HG03342 (cell line): ENCODE measurements at regions not wholly inside any gene's neighbourhood (a gene's known extent, or its start where the extent isn't known, plus 50 kb on each side); places are given as distances from the start of the nearest gene placed in this dataset.

ENCODE experiments used
- ATAC-seq: cut with Tn5 transposase; IDR thresholded peaks from one replicate; pipeline ENCODE4 v1.9.1; 2021; ENCODE audit warnings: mild to moderate bottlenecking, moderate library complexity; ENCODE audit not compliant: unreplicated experiment

DNA sequence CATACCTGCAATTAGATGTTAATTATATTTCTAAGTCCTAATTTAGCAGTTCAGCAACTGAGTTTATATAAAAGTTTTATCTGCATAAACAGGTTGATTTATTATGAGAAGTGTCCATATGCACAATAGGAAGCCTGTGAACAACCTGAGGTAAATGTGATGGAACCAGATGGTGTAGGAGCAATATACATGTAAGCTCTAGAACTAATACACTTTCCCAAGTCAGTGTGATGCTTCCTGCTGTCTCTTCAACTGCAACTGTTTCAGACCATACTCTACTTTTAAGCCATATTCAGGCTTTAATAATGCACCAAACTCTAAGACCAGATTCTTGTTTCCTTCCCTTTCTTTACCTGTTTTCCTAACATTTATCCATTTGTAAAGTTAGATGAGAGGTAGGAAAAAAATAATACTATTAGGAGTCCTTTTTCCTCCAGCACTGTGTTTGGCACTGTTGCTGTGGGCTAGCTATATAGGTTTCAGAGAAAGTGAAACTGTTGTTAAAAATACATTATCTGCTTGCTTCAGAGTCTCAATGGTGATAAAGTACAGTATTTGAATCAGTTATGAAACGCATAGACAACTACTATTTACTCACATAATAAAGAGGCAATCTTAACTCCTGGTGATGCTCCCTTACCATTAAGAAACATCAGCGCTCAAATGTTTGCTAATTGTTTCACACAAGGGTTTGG is 1009.3 kb downstream of the GRIK2 start:
- ATAC-seq = no peak

DNA sequence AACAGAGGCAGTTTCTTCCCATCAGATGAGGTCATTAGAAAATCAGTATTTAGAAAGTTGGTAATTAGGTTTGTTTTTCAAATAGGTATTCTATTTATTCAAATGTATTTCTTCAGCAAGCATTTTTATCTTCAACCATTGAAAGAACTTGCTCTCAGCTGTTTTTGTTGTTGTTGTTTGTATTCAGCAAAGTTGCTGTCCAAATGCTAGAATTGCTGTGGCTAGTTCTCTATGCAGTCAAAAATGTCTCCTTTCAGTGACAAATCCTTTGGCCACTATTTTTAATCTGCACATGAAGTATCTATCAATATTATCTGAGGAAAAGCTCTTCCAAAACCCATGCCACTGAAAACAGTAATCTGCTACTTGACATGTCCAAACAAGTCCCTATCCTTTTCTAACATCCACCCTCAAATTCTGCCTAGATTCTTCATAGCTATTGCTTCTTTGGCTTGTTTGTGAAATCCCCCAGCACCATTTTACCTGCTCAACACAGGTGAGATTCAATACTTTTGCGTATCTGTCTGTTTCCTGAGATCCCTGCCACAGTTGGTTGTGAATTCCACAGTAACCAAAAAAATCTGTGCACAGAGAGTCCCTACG is 1005.4 kb downstream of the GRIK2 start:
- ATAC-seq = no peak

DNA sequence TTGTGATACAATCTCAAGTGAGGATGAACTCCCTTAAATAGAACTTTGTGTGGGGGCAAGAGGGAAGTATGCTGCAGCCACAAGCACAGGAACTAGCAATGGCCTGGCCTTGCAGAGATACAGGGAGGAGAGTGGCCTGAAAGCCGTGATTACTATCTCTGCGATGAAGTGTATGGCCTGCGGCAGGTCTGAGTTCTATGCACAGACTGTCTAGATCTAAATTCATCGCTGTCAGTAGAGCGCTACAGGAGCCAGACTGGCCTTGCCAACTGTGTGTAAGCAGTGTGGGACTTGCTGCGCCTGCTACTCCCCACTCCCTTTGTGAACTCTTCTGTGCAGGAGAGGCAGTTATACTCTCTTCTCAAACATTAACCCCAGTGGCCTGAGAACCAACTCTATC is 997.0 kb downstream of the GRIK2 start:
- no peak for ATAC-seq

DNA sequence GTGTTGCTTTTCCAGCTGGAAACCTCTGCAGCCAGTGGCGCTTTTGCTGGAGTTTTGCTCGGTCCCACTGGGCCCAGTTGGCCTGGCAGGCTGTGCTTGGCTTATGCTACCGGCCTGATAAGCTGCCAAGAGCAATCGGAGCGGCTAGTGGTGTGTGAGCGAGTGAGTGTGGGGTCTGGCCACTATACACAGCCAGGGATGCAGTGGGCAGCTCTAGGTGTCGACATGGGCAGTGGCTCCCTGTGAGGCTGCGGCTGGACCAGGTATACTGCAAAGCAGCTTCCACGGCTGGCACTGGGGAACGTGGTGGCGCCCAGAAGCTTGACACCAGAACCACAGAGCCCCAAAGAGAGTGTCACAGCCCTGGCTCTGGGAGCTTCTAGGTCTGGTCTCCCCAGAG is 996.5 kb downstream of the GRIK2 start:
- no peak for ATAC-seq

DNA sequence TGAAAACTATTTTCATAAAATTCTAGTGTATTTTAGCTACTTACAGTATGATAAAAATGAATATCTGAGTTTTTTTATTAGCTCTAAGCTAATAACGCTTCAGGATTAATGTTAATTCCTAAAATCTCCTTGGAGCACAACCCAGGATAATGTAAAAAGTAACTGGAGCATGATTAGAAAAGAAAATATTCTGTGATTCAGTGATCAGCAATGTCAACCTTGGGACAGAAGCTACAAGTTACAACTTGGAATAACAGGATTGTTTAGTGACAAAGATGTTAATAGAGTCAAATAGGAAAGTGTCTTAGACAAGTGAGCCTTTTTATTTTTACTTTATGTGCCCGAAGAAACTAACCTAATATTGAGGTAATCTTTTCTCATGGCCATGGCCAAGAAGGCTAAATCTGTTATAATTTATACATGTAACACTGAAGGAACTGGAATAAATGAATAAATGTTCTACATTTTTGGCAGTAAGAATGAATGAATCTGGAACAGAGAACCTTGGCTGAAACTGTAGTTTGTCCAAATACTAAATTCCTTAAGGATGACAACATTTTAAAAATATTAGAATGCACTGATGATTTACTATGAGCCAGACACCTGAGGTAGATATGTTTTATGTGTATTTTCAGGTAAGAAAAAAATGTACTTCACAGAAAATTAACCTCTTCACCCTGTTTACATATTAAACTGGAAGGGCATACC is 994.0 kb downstream of the GRIK2 start:
- ATAC-seq = no peak

DNA sequence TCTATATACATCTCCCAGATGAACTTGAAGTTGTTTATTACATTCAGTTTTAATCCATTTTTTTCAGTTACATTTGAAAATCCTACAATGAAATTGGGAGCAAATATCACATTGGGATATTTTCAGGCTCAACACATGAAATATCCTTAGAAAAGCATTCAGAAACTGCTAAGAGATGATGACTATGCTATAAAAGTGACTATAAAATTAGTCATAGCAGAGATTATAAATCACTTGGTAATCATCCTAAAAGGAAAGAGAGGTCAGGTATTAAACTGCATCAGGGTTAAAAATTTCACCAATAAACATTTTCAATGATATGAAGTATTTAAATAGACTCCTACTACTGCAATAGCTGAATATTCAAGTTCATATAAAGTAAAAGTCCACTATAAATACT is 987.7 kb downstream of the GRIK2 start:
- no peak for ATAC-seq

DNA sequence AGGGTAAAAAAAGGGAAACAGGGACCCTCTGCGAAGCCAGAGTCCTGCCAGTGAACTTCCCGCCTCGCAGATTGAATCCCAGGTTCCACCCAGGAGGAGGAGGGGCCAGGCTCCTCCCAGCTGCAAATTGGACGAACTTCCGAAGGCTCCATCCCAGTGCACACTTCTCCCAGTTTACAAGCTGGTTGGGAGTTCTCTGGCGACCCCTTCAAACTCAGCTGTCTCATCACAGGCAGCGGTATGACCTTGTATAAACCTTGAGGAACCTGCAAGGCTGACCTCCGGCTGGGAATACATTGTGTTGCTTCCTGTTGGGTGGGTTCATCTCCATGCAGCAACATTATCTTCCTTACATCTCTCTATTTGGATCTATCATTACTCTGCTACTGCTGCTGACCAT is 962.7 kb downstream of the GRIK2 start:
- ATAC-seq = no peak

DNA sequence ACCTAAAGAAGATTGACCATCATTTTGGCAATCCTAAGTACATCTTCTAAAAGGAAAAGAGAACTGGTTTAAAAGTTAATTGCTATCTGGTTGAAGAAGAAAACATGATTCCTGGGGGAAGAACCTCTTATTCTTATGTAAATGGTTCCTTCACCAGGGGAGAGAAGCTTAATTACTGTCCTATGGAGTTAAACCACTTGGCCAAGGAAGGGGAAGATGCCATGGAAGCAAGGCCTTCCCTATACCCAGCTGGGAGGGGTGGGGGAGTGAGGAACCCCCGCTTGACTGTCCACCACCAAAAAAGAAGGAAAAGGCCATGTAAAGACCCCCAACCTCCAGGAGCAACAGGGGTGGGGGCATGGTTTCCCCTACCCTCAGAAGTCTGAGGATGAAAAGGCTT is 962.1 kb downstream of the GRIK2 start:
- ATAC-seq = no peak

DNA sequence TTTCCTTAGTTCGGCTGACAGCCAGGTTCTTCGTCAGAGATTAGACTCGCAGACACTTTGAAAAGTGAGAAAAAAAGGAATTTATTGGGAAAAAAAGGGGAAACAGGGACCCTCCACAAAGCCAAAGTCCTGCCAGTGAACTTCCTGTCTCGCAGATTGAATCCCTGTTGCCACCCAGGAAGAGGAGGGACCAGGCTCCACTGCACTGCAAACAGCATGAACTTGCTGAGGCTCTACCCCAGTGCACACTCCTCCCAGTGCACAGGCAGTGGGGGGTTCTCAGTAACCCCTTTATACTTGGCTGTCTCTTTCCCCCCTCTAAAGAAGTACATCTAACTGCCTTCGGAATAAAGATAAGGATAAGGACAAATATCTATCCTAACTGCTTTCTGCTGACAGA is 959.0 kb downstream of the GRIK2 start:
- no peak for ATAC-seq

DNA sequence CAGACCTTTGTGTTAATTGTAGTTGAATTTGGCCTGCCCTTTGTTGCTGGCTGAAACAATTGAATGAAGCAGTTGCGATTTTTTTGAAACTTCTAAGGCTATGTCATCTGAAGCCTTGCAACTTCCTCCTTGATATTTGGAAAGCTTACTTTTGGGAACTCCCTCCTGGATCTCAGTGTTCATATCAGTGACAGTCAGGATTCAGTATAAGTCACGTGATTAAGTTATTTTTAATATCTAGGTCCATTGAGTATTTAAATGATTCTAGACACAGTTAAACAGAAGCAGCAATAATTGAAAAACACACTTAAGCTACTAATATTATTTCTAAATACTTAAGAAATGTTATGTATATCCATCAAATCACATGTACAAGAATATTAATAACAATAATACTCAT is 951.3 kb downstream of the GRIK2 start:
- no peak for ATAC-seq

DNA sequence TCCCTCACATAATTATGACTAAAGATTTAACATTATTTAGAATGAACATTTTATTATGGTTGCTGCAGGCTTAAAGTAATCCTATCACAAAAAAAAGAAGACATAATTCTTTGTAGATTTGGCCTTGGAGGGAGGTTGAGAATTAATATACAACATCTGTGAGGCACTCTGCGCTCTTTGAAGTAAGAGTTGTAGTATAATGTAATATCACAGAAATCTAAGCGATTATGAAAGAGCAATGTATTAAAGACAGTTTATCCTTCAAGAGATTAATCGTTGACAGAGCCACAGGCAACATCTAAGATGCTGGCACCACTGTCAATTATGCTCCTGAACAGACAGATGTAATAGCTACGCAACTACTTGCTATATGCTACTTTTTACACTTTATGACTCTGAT is 946.8 kb downstream of the GRIK2 start:
- no peak for ATAC-seq

DNA sequence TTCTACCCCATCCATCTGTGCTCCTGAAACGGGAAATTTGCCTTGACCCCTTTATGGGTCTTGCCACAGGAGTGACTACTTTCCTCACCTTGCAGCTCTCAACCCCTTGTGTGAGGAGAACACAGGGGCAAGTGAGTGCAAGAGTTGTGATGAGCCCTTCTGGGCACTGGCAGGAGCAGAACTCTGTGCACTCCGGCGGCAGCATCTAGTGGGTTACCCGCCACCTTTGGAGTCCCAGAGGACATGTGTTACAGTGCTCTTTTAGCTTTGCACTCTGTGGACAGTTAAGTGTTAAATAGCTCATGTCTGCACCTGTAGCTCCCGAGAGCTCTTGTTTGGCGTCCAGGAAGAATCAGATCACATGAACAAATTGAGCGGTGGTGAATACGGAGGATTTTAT is 940.2 kb downstream of the GRIK2 start:
- ATAC-seq = no peak

DNA sequence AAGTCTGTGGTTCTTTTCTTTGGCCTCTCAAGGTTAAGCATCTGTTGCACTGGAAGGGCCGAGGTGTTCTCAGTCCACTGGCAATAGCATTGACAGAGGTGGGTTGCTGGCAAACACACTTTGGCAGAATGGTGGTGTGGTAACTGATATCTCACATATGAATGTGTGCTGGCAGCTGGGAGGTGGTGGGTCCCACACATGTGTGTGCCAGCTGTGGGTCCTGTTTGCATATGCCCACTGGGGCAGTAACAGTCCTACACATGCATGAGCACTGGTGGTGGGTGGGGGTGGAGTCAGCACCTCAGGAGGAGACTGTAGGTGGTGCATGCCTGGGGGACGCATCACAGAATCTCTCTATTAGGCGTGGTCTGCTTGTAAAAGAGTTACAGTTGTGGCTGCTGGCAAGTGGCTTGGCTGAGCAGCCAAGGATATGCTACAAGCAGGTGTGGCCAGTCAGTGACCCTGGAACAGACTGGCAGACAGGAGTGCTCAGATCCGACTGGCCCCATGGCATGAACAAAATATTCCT is 934.3 kb downstream of the GRIK2 start:
- no peak for ATAC-seq

DNA sequence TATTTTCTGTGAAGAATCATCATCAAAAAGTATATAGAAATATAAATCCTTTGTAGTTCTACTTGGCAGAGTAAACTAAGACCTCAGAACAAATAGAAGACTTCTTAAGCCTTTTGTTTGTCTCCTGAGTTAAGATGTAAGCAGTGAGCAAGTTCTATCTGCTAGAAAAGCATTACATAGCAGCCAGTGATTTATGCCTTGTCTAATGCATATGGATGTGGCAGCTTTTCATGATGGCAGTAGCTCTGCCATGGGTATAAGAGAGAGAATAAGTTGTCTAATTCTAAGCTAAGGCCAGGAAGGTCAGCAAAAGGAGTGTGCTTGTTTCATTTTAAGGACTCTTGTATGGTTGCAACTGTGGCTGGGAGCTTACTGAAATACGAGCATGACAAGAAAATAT is 920.2 kb downstream of the GRIK2 start:
- no peak for ATAC-seq

DNA sequence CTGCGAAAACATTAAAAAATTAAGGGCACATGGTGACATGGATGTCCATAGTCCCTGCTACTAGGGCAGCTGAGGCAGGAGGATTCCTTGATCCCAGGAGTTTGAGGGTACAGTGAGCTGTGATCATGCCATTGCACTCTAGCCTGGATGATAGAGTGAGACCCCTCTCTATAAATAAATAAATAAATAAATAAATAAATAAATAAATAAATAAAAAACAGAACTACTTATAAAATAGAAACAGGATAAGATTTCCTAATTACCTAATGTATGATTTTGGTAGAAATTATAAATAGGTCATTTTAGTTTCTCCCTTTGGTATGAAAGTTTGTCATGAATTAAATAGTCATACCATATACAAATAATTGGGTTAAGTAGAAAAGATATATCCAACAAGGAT is 916.2 kb downstream of the GRIK2 start:
- no peak for ATAC-seq

DNA sequence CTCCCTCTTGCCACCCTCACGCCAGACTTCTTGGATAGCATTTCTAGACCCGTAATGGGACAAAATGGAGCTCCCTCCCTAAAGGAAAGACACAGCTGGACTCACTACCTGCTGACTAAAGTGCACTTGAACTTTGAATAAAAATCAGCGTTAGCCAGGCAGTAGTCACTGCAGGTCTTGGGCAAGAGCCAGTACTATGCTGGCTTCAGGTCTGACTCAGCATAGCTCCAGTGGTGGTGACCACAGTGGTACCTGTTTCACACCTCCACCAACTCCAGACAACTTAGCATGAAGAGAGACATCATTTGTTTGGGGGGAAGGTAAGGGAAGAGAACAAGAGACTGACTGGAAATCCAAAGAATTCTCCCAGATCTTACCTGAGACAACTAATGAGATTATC is 906.8 kb downstream of the GRIK2 start:
- ATAC-seq = no peak

DNA sequence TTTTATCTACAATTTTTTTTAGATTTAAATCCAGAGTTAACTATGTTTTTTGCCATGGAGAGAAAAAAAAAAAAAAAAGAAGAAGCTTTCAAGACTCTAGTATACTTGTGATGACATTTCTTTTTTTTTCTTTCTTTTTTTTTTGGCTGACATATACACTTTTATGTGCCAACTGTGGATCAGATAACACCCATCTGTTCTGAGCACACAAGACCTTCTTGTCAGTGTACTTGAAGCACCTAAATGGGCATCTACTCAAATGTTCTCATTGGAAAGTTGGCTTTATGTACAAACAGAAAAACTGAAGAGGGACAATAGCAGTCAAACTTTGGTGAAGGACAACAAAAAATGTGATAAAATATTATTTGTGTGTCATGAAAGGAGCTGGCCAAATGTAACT is 904.5 kb downstream of the GRIK2 start:
- ATAC-seq = no peak
